Transverse colon (tissue), 4 donors: ENCODE measurements at regions not wholly inside any gene's neighbourhood (a gene's known extent, or its start where the extent isn't known, plus 50 kb on each side); places are given as distances from the start of the nearest gene placed in this dataset.

Source experiments
- CTCF ChIP-seq, 5 experiments: fragments of 200-600 bp in 3 of 5; fragments of 450-650 bp in 2 of 5; sonication (generic) in 3 of 5; IDR thresholded peaks; 1 replicate in 2 of 5; 2 replicates in 3 of 5; pipeline ENCODE4 v1.5.1; 2016 to 2017; ENCODE audit warnings: antibody characterized with exemption in 5 of 5, inconsistent platforms in 3 of 5, mild to moderate bottlenecking in 2 of 5, moderate library complexity in 1 of 5
- POLR2A ChIP-seq: fragments of 450-650 bp; IDR thresholded peaks from one replicate; pipeline ENCODE4 v1.6.1; 2016; ENCODE audit warnings: antibody characterized with exemption, mild to moderate bottlenecking, moderate library complexity
- POLR2AphosphoS5 ChIP-seq, 3 donors: sonication (generic); formaldehyde crosslinking; IDR thresholded peaks; one replicate each; pipeline ENCODE4 v1.6.1; 2016; ENCODE audit warnings: antibody characterized with exemption in 3 of 3

- TF ChIP-seq CTCF (IDR thresholded peaks at IDR 0.05) = no peak
- no peak for TF ChIP-seq POLR2AphosphoS5 (IDR thresholded peaks at IDR 0.05)
- no peak for TF ChIP-seq POLR2A
Observed at GRCh38 chr3:178313716-178314115, 222.5 kb upstream of the KCNMB2 start.
